HG03135 (cell line): ENCODE measurements at regions not wholly inside any gene's neighbourhood (a gene's known extent, or its start where the extent isn't known, plus 50 kb on each side); places are given as distances from the start of the nearest gene placed in this dataset.
"Not testable (repeated sequence)": the region's sequence is repeated elsewhere in the genome, so short reads cannot be mapped to it uniquely, and the experiment has no call there.

ENCODE experiments used
- ATAC-seq: cut with Tn5 transposase; IDR thresholded peaks from one replicate; pipeline ENCODE4 v1.9.1; 2021; ENCODE audit warnings: mild to moderate bottlenecking, moderate library complexity; ENCODE audit not compliant: unreplicated experiment

- no peak for ATAC-seq
Observed at GRCh38 chr3:164302622-164303021, 775.7 kb downstream of the SI start.

- not testable (repeated sequence) for ATAC-seq
Observed at GRCh38 chr3:164291486-164291885, 786.8 kb downstream of the SI start.

- ATAC-seq = no peak
Observed at GRCh38 chr3:164278550-164278949, 799.7 kb downstream of the SI start.

GRCh38 chr3:164267053-164267452 lies 811.2 kb downstream of the SI start:
- ATAC-seq = no peak

GRCh38 chr3:164250923-164251322 lies 827.4 kb downstream of the SI start:
- ATAC-seq = no peak

- no peak for ATAC-seq
Observed at GRCh38 chr3:164236851-164237250, 841.4 kb downstream of the SI start.

GRCh38 chr3:164235289-164236028 lies 842.8 kb downstream of the SI start:
- no peak for ATAC-seq

- no peak for ATAC-seq
Observed at GRCh38 chr3:164233951-164234350, 844.3 kb downstream of the SI start.

- ATAC-seq = no peak
Observed at GRCh38 chr3:164231718-164232117, 846.6 kb downstream of the SI start.

- ATAC-seq = no peak
Observed at GRCh38 chr3:164230385-164231094, 847.8 kb downstream of the SI start.

- no peak for ATAC-seq
Observed at GRCh38 chr3:164224126-164224525, 854.2 kb downstream of the SI start.

- ATAC-seq = no peak
Observed at GRCh38 chr3:164222197-164222596, 856.1 kb downstream of the SI start.

GRCh38 chr3:164221297-164221696 lies 857.0 kb downstream of the SI start:
- no peak for ATAC-seq

GRCh38 chr3:164209363-164209762 lies 868.9 kb downstream of the SI start:
- ATAC-seq = no peak

GRCh38 chr3:164208821-164209220 lies 869.5 kb downstream of the SI start:
- no peak for ATAC-seq

GRCh38 chr3:164208048-164208447 lies 870.2 kb downstream of the SI start:
- no peak for ATAC-seq

- no peak for ATAC-seq
Observed at GRCh38 chr3:164200053-164200823, 878.1 kb downstream of the SI start.

- ATAC-seq = no peak
Observed at GRCh38 chr3:164196477-164196876, 881.8 kb downstream of the SI start.

GRCh38 chr3:164194842-164195241 lies 883.5 kb downstream of the SI start:
- ATAC-seq = no peak

GRCh38 chr3:164192974-164193373 lies 885.3 kb downstream of the SI start:
- ATAC-seq = no peak

GRCh38 chr3:164190566-164190965 lies 887.7 kb downstream of the SI start:
- ATAC-seq = no peak

GRCh38 chr3:164186095-164186494 lies 892.2 kb downstream of the SI start:
- no peak for ATAC-seq
